Activated CD4-positive, alpha-beta T cell treated with anti-CD3 and anti-CD28 coated beads for 36 hours (primary cell): ENCODE measurements at regions not wholly inside any gene's neighbourhood (a gene's known extent, or its start where the extent isn't known, plus 50 kb on each side); places are given as distances from the start of the nearest gene placed in this dataset.
"Not testable (repeated sequence)": the region's sequence is repeated elsewhere in the genome, so short reads cannot be mapped to it uniquely, and the experiment has no call there.

Source experiments
- ATAC-seq: fragments of 200-7000 bp; cut with Tn5 transposase; one replicate; pipeline ENCODE4 v1.10.0; 2021; ENCODE audit warnings: mild to moderate bottlenecking, moderate library complexity
- CTCF ChIA-PET: fragments of 350-600 bp; sonication (Branson Sonifier 250); formaldehyde crosslinking; loops from one replicate; lab custom pipeline; 2021; ENCODE audit warnings: antibody characterized with exemption; lab: Charles Lee
- POLR2A ChIA-PET: fragments of 350-600 bp; sonication (Branson Sonifier 250); formaldehyde crosslinking; loops from one replicate; lab custom pipeline; 2021; ENCODE audit warnings: antibody characterized with exemption, inconsistent platforms; lab: Charles Lee
- DNase-seq: peaks from one replicate; pipeline ENCODE4 v3.0.0-alpha.2; 2020
- H3K27ac Mint-ChIP-seq: one replicate; pipeline ENCODE4 v1.8.0; 2021; ENCODE audit warnings: mixed read lengths
- H3K27me3 Mint-ChIP-seq: one replicate; pipeline ENCODE4 v1.8.0; 2021; ENCODE audit warnings: mixed read lengths
- H3K36me3 Mint-ChIP-seq: one replicate; pipeline ENCODE4 v1.8.0; 2021; ENCODE audit warnings: low read depth, mixed read lengths
- H3K4me1 Mint-ChIP-seq: one replicate; pipeline ENCODE4 v1.8.0; 2021; ENCODE audit warnings: mixed read lengths
- H3K4me3 Mint-ChIP-seq: one replicate; pipeline ENCODE4 v1.8.0; 2021; ENCODE audit warnings: mild to moderate bottlenecking, moderate library complexity, mixed read lengths
- H3K9me3 Mint-ChIP-seq: one replicate; pipeline ENCODE4 v1.8.0; 2021; ENCODE audit warnings: low read depth, mixed read lengths
- intact Hi-C, 2 experiments: fragments of 100-400 bp; cut with DNase I in 1 of 2; cut with micrococcal nuclease in 1 of 2; formaldehyde crosslinking; loops; one replicate each; pipeline versions ENCODE4 v1.14.2 to v1.15.1; 2022 to 2024; cut with DNase I, micrococcal nuclease

GRCh38 chrY:10627116-10627515, 1099.4 kb downstream of the TSPY10 start:
- H3K27ac Mint-ChIP-seq: no peak overlapping the region
- no peak for DNase-seq
- no peak for ATAC-seq
- ChIA-PET POLR2A (no interaction called here), CTCF (no interaction called here)
- H3K4me3 Mint-ChIP-seq: no peak overlapping the region
- no peaks in the 10 kb centered on the region for H3K4me1 Mint-ChIP-seq
- intact Hi-C loops: no loop called here
- H3K27me3 Mint-ChIP-seq: no peaks in the 10 kb centered on the region
- peaks cover 11% of the 10 kb centered on the region for H3K36me3 Mint-ChIP-seq
- peaks cover 8% of the 10 kb centered on the region for H3K9me3 Mint-ChIP-seq

DNA sequence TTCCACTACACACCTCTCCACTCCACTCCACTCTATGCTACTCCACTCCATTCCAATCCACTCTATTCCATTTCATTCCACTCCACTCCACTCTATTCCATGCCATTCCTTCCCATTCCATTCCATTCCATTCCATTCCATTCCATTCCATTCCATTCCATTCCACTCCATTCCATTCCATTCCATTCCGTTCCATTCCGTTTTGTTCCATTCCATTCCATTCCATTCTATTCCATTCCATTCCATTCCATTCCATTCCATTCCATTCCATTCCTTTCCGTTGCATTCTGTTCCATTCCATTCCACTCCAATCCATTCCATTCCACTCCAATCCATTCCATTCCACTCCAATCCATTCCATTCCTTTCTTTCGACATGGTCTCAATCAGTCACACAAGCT, 1121.1 kb downstream of the TSPY10 start:
- CTCF ChIA-PET, H3K4me3 Mint-ChIP-seq, H3K27me3 Mint-ChIP-seq, POLR2A ChIA-PET, intact Hi-C loops, H3K4me1 Mint-ChIP-seq, ATAC-seq, H3K27ac Mint-ChIP-seq, DNase-seq: not testable (repeated sequence)
- Mint-ChIP-seq H3K36me3 (peaks cover 19% of the 10 kb centered on the region), H3K9me3 (peaks cover 27% of the 10 kb centered on the region)

- intact Hi-C loops, CTCF ChIA-PET, H3K27me3 Mint-ChIP-seq, ATAC-seq, H3K27ac Mint-ChIP-seq, H3K4me3 Mint-ChIP-seq, H3K4me1 Mint-ChIP-seq, POLR2A ChIA-PET, DNase-seq: not testable (repeated sequence)
- Mint-ChIP-seq H3K36me3 (peaks cover 38% of the 10 kb centered on the region), H3K9me3 (peaks cover 90% of the 10 kb centered on the region)
These were observed 1129.4 kb downstream of the TSPY10 start for GRCh38 chrY:10657120-10657519.

GRCh38 chrY:10666785-10667184, 1139.1 kb downstream of the TSPY10 start:
- intact Hi-C loops: no loop called here
- Mint-ChIP-seq H3K4me3 (no peak overlapping the region), H3K4me1 (no peaks in the 10 kb centered on the region), H3K9me3 (peaks cover 48% of the 10 kb centered on the region), H3K27ac (no peak overlapping the region), H3K36me3 (peaks cover 33% of the 10 kb centered on the region), H3K27me3 (no peaks in the 10 kb centered on the region)
- ChIA-PET POLR2A (no interaction called here), CTCF (no interaction called here)
- DNase-seq: no peak
- no peak for ATAC-seq

DNA sequence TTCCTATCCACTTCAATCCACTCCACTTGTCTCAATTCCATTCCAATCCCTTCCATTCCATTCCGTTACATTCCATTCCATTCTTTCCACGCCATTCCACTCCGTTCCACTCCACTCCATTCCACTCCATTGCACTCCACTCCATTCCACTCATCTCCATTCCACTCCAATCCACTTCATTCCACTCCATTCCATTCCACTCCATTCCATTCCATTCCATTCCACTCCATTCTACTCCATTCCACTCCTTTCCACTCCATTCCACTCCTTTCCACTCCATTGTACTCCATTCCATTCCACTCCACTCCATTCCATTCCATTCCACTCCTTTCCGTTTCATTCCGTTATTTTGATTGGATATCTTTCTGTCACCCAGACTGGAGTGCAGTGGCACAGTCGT, 1158.7 kb downstream of the TSPY10 start:
- Mint-ChIP-seq H3K36me3 (peaks cover 16% of the 10 kb centered on the region), H3K27ac (no peak overlapping the region), H3K9me3 (peaks cover 78% of the 10 kb centered on the region), H3K4me3 (no peak overlapping the region), H3K27me3 (no peaks in the 10 kb centered on the region), H3K4me1 (no peaks in the 10 kb centered on the region)
- ATAC-seq (no peak), DNase-seq (no peak)
- ChIA-PET CTCF (no interaction called here), POLR2A (no interaction called here)
- intact Hi-C loops: no loop called here
